Fibroblast of lung (primary cell): ENCODE measurements at regions not wholly inside any gene's neighbourhood (a gene's known extent, or its start where the extent isn't known, plus 50 kb on each side); places are given as distances from the start of the nearest gene placed in this dataset.

ENCODE experiments used
- DNase-seq, 2 donors: peaks; one replicate each; pipeline versions ENCODE4 v3.0.0 to v3.0.0-alpha.2; 2010; ENCODE audit warnings: low read depth in 2 of 2
- H2AFZ ChIP-seq: 2 replicates; pipeline ENCODE4 v1.5.1; 2012; ENCODE audit warnings: low read length, control low read depth, inconsistent platforms
- H3K27ac ChIP-seq: 2 replicates; pipeline ENCODE4 v1.5.1; 2011; ENCODE audit warnings: low read length, control low read depth; ENCODE audit not compliant: insufficient read depth
- H3K27me3 ChIP-seq: 2 replicates; pipeline ENCODE4 v1.5.1; 2011; ENCODE audit warnings: mild to moderate bottlenecking, low read length; ENCODE audit not compliant: control insufficient read depth, insufficient read depth
- H3K36me3 ChIP-seq: 2 replicates; pipeline ENCODE4 v1.5.1; 2011; ENCODE audit warnings: low read length; ENCODE audit not compliant: control insufficient read depth, insufficient read depth
- H3K4me1 ChIP-seq: 2 replicates; pipeline ENCODE4 v1.5.1; 2011; ENCODE audit warnings: low read length; ENCODE audit not compliant: control insufficient read depth, insufficient read depth; ENCODE audit errors: extremely low read depth
- H3K4me2 ChIP-seq: 2 replicates; pipeline ENCODE4 v1.5.1; 2011; ENCODE audit warnings: low read length, control low read depth; ENCODE audit not compliant: insufficient read depth; ENCODE audit errors: extremely low read depth
- H3K4me3 ChIP-seq, 4 experiments: fragments of 200-600 bp in 1 of 4; sonication (generic) in 1 of 4; replicated peaks in 1 of 4; 2 replicates each; pipeline ENCODE4 v1.5.1; 2011 to 2016; ENCODE audit warnings: low read length in 4 of 4, low read depth in 3 of 4, mild to moderate bottlenecking in 3 of 4, control low read depth in 2 of 4, inconsistent platforms in 1 of 4, mixed read lengths in 1 of 4; ENCODE audit not compliant: insufficient read depth in 1 of 4; ENCODE audit errors: control extremely low read depth in 1 of 4
- H3K79me2 ChIP-seq: 2 replicates; pipeline ENCODE4 v1.5.1; 2012; ENCODE audit warnings: mild to moderate bottlenecking, low read length, inconsistent platforms; ENCODE audit not compliant: control insufficient read depth, insufficient read depth
- H3K9ac ChIP-seq: 2 replicates; pipeline ENCODE4 v1.5.1; 2011; ENCODE audit warnings: mild to moderate bottlenecking, low read length, control low read depth; ENCODE audit not compliant: insufficient read depth
- H3K9me3 ChIP-seq: 2 replicates; pipeline ENCODE4 v1.5.1; 2012; ENCODE audit warnings: low read depth, low read length; ENCODE audit not compliant: control insufficient read depth, insufficient read depth
- H4K20me1 ChIP-seq: 2 replicates; pipeline ENCODE4 v1.5.1; 2011; ENCODE audit warnings: low read length; ENCODE audit not compliant: control insufficient read depth, insufficient read depth; ENCODE audit errors: extremely low read depth
- CTCF ChIP-seq, 2 donors: IDR thresholded peaks in 1 of 2; conservative IDR thresholded peaks in 1 of 2; 1 replicate in 1 of 2; 2 replicates in 1 of 2; pipeline ENCODE4 v1.5.1; 2011 to 2012; ENCODE audit warnings: low read length in 2 of 2, control low read depth in 1 of 2, inconsistent platforms in 1 of 2, low read depth in 1 of 2, mild to moderate bottlenecking in 1 of 2
- EZH2 ChIP-seq: IDR thresholded peaks from 2 replicates; pipeline ENCODE4 v1.5.1; 2012; ENCODE audit warnings: low read length, control low read depth, mild to moderate bottlenecking; ENCODE audit errors: missing control alignments

GRCh38 chr6:156658966-156659821 lies 118.0 kb upstream of the ARID1B start:
- no peak overlapping the region for H2AFZ ChIP-seq
- no peak overlapping the region for H3K4me3 ChIP-seq
- no peaks in the 10 kb centered on the region for H3K9me3 ChIP-seq
- H4K20me1 ChIP-seq = no peaks in the 10 kb centered on the region
- H3K79me2 ChIP-seq = no peaks in the 10 kb centered on the region
- no peak overlapping the region for H3K9ac ChIP-seq
- no peak overlapping the region for H3K27ac ChIP-seq
- H3K27me3 ChIP-seq = no peaks in the 10 kb centered on the region
- no peak overlapping the region for H3K4me2 ChIP-seq
- peak; percentile 29 to 48 for DNase-seq
- TF ChIP-seq EZH2 (no peak), CTCF (conservative IDR thresholded peaks at IDR 0.05 in 1 of 2, IDR thresholded peaks at IDR 0.05 in 1 of 2; ENCODE audit: low read depth in 1 of 2, low read length in 2 of 2) (no peak)
- no peaks in the 10 kb centered on the region for H3K36me3 ChIP-seq
- H3K4me1 ChIP-seq = no peaks in the 10 kb centered on the region

- H3K4me2 ChIP-seq = no peak overlapping the region
- peak; percentile 89 to 98 for DNase-seq
- no peak overlapping the region for H3K9ac ChIP-seq
- H2AFZ ChIP-seq = no peak overlapping the region
- no peaks in the 10 kb centered on the region for H3K9me3 ChIP-seq
- H3K79me2 ChIP-seq = no peaks in the 10 kb centered on the region
- H3K27ac ChIP-seq = no peak overlapping the region
- H3K4me3 ChIP-seq = no peak overlapping the region
- H3K36me3 ChIP-seq = no peaks in the 10 kb centered on the region
- H3K4me1 ChIP-seq = no peaks in the 10 kb centered on the region
- H4K20me1 ChIP-seq = no peaks in the 10 kb centered on the region
- H3K27me3 ChIP-seq = no peaks in the 10 kb centered on the region
- no peak for TF ChIP-seq EZH2
- TF ChIP-seq CTCF (conservative IDR thresholded peaks at IDR 0.05 in 1 of 2, IDR thresholded peaks at IDR 0.05 in 1 of 2; ENCODE audit: low read depth in 1 of 2, low read length in 2 of 2) = no peak
Observed at GRCh38 chr6:156658186-156658965, 118.8 kb upstream of the ARID1B start.

- TF ChIP-seq EZH2 (no peak), CTCF (conservative IDR thresholded peaks at IDR 0.05 in 1 of 2, IDR thresholded peaks at IDR 0.05 in 1 of 2; ENCODE audit: low read depth in 1 of 2, low read length in 2 of 2) (no peak)
- Histone ChIP-seq H3K9me3 (no peaks in the 10 kb centered on the region), H3K27me3 (no peaks in the 10 kb centered on the region), H3K4me3 (no peak overlapping the region), H4K20me1 (no peaks in the 10 kb centered on the region), H3K27ac (no peak overlapping the region), H3K79me2 (no peaks in the 10 kb centered on the region), H2AFZ (no peak overlapping the region), H3K36me3 (no peaks in the 10 kb centered on the region), H3K4me1 (no peaks in the 10 kb centered on the region), H3K4me2 (no peak overlapping the region), H3K9ac (no peak overlapping the region)
- peak in 1 of 2 donors; percentile 15 for DNase-seq
Observed at GRCh38 chr6:156657296-156657695, 119.9 kb upstream of the ARID1B start.
